Thoracic aorta (tissue), 2 donors: ENCODE measurements at regions not wholly inside any gene's neighbourhood (a gene's known extent, or its start where the extent isn't known, plus 50 kb on each side); places are given as distances from the start of the nearest gene placed in this dataset.

Experiments
- ATAC-seq: fragments of 150-250 bp; one replicate; pipeline ENCODE4 v1.8.0; 2017; ENCODE audit warnings: low read depth; ENCODE audit not compliant: insufficient number of reproducible peaks, low FRiP score
- DNase-seq: peaks from one replicate; pipeline ENCODE4 v3.0.0-alpha.2; 2020; ENCODE audit warnings: low spot score
- H3K27ac ChIP-seq, 2 donors: fragments of 200-600 bp; sonication (generic); 1 replicate in 1 of 2; 2 replicates in 1 of 2; pipeline ENCODE4 v1.5.1; 2016; ENCODE audit warnings: mild to moderate bottlenecking in 2 of 2, moderate library complexity in 2 of 2
- H3K27me3 ChIP-seq: fragments of 200-600 bp; sonication (generic); replicated peaks from 2 replicates; pipeline ENCODE4 v1.6.0; 2016; ENCODE audit warnings: mild to moderate bottlenecking; ENCODE audit not compliant: insufficient read depth
- H3K36me3 ChIP-seq: fragments of 200-600 bp; sonication (generic); one replicate; pipeline ENCODE4 v1.5.1; 2016
- H3K4me1 ChIP-seq, 2 donors: fragments of 200-600 bp; sonication (generic); 1 replicate in 1 of 2; 2 replicates in 1 of 2; pipeline versions ENCODE4 v1.5.1 to v1.6.0; 2016; ENCODE audit warnings: low read depth in 2 of 2, mild to moderate bottlenecking in 1 of 2; ENCODE audit not compliant: control insufficient read depth in 1 of 2
- H3K4me3 ChIP-seq: fragments of 200-600 bp; sonication (generic); 2 replicates; pipeline ENCODE4 v1.5.1; 2016; ENCODE audit warnings: mild to moderate bottlenecking
- H3K9me3 ChIP-seq: fragments of 200-600 bp; sonication (generic); 2 replicates; pipeline ENCODE4 v1.5.1; 2016
- CTCF ChIP-seq: fragments of 200-600 bp; sonication (generic); IDR thresholded peaks from one replicate; pipeline ENCODE4 v1.5.1; 2019; ENCODE audit warnings: antibody characterized with exemption

- Histone ChIP-seq H3K27me3 (no peaks in the 10 kb centered on the region), H3K9me3 (no peaks in the 10 kb centered on the region), H3K4me1 (peaks cover 0 to 13% of the 10 kb centered on the region in 2 donors), H3K36me3 (no peaks in the 10 kb centered on the region), H3K27ac (no peak overlapping the region), H3K4me3 (no peak overlapping the region)
- no peak for TF ChIP-seq CTCF
- no peak for DNase-seq
- ATAC-seq, result no peak
Measured at GRCh38 chr3:178090899-178091298, 445.3 kb upstream of the KCNMB2 start.

GRCh38 chr3:178095522-178095921 is 440.7 kb upstream of the KCNMB2 start:
- no peak for TF ChIP-seq CTCF
- ATAC-seq, result no peak
- H3K4me3 ChIP-seq, result no peak overlapping the region
- DNase-seq, result no peak
- H3K27ac ChIP-seq, result no peak overlapping the region
- no peaks in the 10 kb centered on the region for H3K4me1 ChIP-seq
- no peaks in the 10 kb centered on the region for H3K9me3 ChIP-seq
- H3K36me3 ChIP-seq, result no peaks in the 10 kb centered on the region
- H3K27me3 ChIP-seq, result no peaks in the 10 kb centered on the region

- Histone ChIP-seq H3K36me3 (no peaks in the 10 kb centered on the region), H3K27ac (no peak overlapping the region), H3K4me1 (peaks cover 0 to 8% of the 10 kb centered on the region in 2 donors), H3K27me3 (no peaks in the 10 kb centered on the region), H3K4me3 (no peak overlapping the region), H3K9me3 (no peaks in the 10 kb centered on the region)
- DNase-seq (no peak), ATAC-seq (no peak)
- no peak for TF ChIP-seq CTCF
Measured at GRCh38 chr3:178096955-178097354, 439.3 kb upstream of the KCNMB2 start.

GRCh38 chr3:178097576-178097975 is 438.7 kb upstream of the KCNMB2 start:
- Histone ChIP-seq H3K4me3 (no peak overlapping the region), H3K27ac (no peak overlapping the region), H3K36me3 (no peaks in the 10 kb centered on the region), H3K27me3 (no peaks in the 10 kb centered on the region), H3K9me3 (no peaks in the 10 kb centered on the region), H3K4me1 (peaks cover 0 to 11% of the 10 kb centered on the region in 2 donors)
- DNase-seq (no peak), ATAC-seq (no peak)
- TF ChIP-seq CTCF, result no peak

- Histone ChIP-seq H3K27ac (no peak overlapping the region), H3K36me3 (no peaks in the 10 kb centered on the region), H3K4me1 (peaks cover 0 to 11% of the 10 kb centered on the region in 2 donors), H3K9me3 (no peaks in the 10 kb centered on the region), H3K4me3 (no peak overlapping the region), H3K27me3 (no peaks in the 10 kb centered on the region)
- ATAC-seq (no peak), DNase-seq (no peak)
- TF ChIP-seq CTCF, result no peak
Measured at GRCh38 chr3:178099274-178099673, 437.0 kb upstream of the KCNMB2 start.
